ENCODE measurements at regions not wholly inside any gene's neighbourhood (a gene's known extent, or its start where the extent isn't known, plus 50 kb on each side); places are given as distances from the start of the nearest gene placed in this dataset.

- no peak for DNase-seq
These were observed 321.0 kb downstream of the TCERG1L start for GRCh38 chr10:130990486-130990885.

GRCh38 chr10:130992802-130993523 lies 318.6 kb downstream of the TCERG1L start:
- DNase-seq, result no peak

GRCh38 chr10:130993612-130994011 lies 317.9 kb downstream of the TCERG1L start:
- DNase-seq, result no peak

- no peak for DNase-seq
These were observed 317.3 kb downstream of the TCERG1L start for GRCh38 chr10:130994191-130994590.

- DNase-seq, result no peak
These were observed 316.7 kb downstream of the TCERG1L start for GRCh38 chr10:130994845-130995244.

- DNase-seq, result no peak
These were observed 314.1 kb downstream of the TCERG1L start for GRCh38 chr10:130997267-130998045.

- no peak for DNase-seq
These were observed 313.5 kb downstream of the TCERG1L start for GRCh38 chr10:130998046-130998435.

- no peak for DNase-seq
These were observed 312.9 kb downstream of the TCERG1L start for GRCh38 chr10:130998642-130999041.

GRCh38 chr10:130999376-131000202 lies 311.9 kb downstream of the TCERG1L start:
- DNase-seq, result no peak

- DNase-seq, result no peak
These were observed 311.3 kb downstream of the TCERG1L start for GRCh38 chr10:131000244-131000643.

GRCh38 chr10:131000743-131001142 lies 310.8 kb downstream of the TCERG1L start:
- DNase-seq, result no peak

- no peak for DNase-seq
These were observed 310.1 kb downstream of the TCERG1L start for GRCh38 chr10:131001438-131001837.

GRCh38 chr10:131002031-131002861 lies 309.3 kb downstream of the TCERG1L start:
- DNase-seq, result no peak

- DNase-seq, result no peak
These were observed 308.1 kb downstream of the TCERG1L start for GRCh38 chr10:131003455-131003854.

- DNase-seq, result no peak
These were observed 307.2 kb downstream of the TCERG1L start for GRCh38 chr10:131004276-131004675.

- no peak for DNase-seq
These were observed 304.9 kb downstream of the TCERG1L start for GRCh38 chr10:131006458-131007256.

- DNase-seq, result no peak
These were observed 301.7 kb downstream of the TCERG1L start for GRCh38 chr10:131009791-131010190.

GRCh38 chr10:131010965-131011575 lies 300.5 kb downstream of the TCERG1L start:
- DNase-seq, result no peak

GRCh38 chr10:131011936-131012640 lies 299.4 kb downstream of the TCERG1L start:
- DNase-seq, result no peak

GRCh38 chr10:131012641-131012985 lies 298.9 kb downstream of the TCERG1L start:
- DNase-seq, result no peak

All from activated CD8-positive, alpha-beta memory T cell treated with anti-CD3 and anti-CD28 coated beads, Interleukin-2, amount 50 U/mL, for 4 hours (primary cell).